Left lung (tissue), 4 donors: ENCODE measurements at regions not wholly inside any gene's neighbourhood (a gene's known extent, or its start where the extent isn't known, plus 50 kb on each side); places are given as distances from the start of the nearest gene placed in this dataset.

Source experiments
- ATAC-seq: fragments of 200-7000 bp; cut with Tn5 transposase; one replicate; pipeline ENCODE4 v1.9.1; 2020; ENCODE audit warnings: moderate library complexity
- DNase-seq, 4 donors: peaks; one replicate each; pipeline ENCODE4 v3.0.0-alpha.2; 2013 to 2020
- H3K27ac ChIP-seq, 2 donors: fragments of 200-600 bp; sonication (generic) in 1 of 2; one replicate each; pipeline versions ENCODE4 v1.5.0 to v1.8.0; 2020 to 2021
- H3K27me3 ChIP-seq, 2 donors: fragments of 200-600 bp; sonication (generic) in 1 of 2; one replicate each; pipeline versions ENCODE4 v1.5.0 to v1.8.0; 2020 to 2021
- H3K36me3 ChIP-seq, 2 donors: fragments of 200-600 bp; sonication (generic) in 1 of 2; one replicate each; pipeline versions ENCODE4 v1.5.0 to v1.8.0; 2020 to 2021
- H3K4me1 ChIP-seq, 2 donors: fragments of 200-600 bp; one replicate each; pipeline ENCODE4 v1.8.0; 2021
- H3K4me3 ChIP-seq, 2 donors: fragments of 200-600 bp; sonication (generic) in 1 of 2; one replicate each; pipeline versions ENCODE4 v1.5.0 to v1.8.0; 2020 to 2021; ENCODE audit warnings: mild to moderate bottlenecking in 1 of 2
- H3K9me3 ChIP-seq, 2 donors: fragments of 200-600 bp; sonication (generic) in 1 of 2; one replicate each; pipeline versions ENCODE4 v1.5.0 to v1.8.0; 2020 to 2021
- intact Hi-C, 2 donors: fragments of 100-400 bp; cut with DNase I; formaldehyde crosslinking; loops; one replicate each; pipeline versions ENCODE4 v1.11.2 to v1.14.2; 2022
- TF ChIP-seq, protein P1 (sequence below), 2 donors: fragments of 200-600 bp; sonication (generic) in 1 of 2; IDR thresholded peaks; one replicate each; pipeline versions ENCODE4 v1.5.0 to v1.8.0; 2021; ENCODE audit warnings: antibody characterized with exemption in 2 of 2
- donor health status: DM: no; HTN: yes; CAD: no.
- donor health status: DM: no; HTN: no; CAD: no.

DNA sequence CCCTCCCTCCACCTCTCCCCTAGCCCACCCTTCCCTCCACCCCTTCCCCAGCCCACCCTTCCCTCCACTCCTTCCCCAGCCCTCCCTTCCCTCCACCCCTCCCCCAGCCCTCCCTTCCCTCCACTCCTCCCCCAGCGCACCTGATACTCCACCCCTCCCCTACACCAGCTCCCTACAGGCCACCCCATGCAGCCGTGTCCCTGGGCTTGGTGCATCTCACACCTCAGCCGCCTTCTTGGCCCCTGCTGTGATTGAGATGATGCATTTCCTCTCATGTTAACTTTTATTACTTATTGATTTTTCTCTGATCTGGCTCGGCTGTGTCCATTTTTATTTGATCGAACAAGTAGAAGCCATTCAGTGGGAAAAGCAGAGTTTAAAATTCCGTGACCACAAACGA, 243.8 kb downstream of the MATN1 start:
- Histone ChIP-seq H3K4me1 (no peaks in the 10 kb centered on the region), H3K4me3 (no peak overlapping the region), H3K27ac (no peak overlapping the region), H3K36me3 (no peaks in the 10 kb centered on the region), H3K9me3 (peaks cover 0 to 34% of the 10 kb centered on the region in 2 donors), H3K27me3 (peaks cover 0 to 21% of the 10 kb centered on the region in 2 donors)
- no peak for DNase-seq
- intact Hi-C loops, result no loop called here
- TF ChIP-seq, protein P1, sequence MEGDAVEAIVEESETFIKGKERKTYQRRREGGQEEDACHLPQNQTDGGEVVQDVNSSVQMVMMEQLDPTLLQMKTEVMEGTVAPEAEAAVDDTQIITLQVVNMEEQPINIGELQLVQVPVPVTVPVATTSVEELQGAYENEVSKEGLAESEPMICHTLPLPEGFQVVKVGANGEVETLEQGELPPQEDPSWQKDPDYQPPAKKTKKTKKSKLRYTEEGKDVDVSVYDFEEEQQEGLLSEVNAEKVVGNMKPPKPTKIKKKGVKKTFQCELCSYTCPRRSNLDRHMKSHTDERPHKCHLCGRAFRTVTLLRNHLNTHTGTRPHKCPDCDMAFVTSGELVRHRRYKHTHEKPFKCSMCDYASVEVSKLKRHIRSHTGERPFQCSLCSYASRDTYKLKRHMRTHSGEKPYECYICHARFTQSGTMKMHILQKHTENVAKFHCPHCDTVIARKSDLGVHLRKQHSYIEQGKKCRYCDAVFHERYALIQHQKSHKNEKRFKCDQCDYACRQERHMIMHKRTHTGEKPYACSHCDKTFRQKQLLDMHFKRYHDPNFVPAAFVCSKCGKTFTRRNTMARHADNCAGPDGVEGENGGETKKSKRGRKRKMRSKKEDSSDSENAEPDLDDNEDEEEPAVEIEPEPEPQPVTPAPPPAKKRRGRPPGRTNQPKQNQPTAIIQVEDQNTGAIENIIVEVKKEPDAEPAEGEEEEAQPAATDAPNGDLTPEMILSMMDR (IDR thresholded peaks at IDR 0.05), result no peak
- no peak for ATAC-seq

DNA sequence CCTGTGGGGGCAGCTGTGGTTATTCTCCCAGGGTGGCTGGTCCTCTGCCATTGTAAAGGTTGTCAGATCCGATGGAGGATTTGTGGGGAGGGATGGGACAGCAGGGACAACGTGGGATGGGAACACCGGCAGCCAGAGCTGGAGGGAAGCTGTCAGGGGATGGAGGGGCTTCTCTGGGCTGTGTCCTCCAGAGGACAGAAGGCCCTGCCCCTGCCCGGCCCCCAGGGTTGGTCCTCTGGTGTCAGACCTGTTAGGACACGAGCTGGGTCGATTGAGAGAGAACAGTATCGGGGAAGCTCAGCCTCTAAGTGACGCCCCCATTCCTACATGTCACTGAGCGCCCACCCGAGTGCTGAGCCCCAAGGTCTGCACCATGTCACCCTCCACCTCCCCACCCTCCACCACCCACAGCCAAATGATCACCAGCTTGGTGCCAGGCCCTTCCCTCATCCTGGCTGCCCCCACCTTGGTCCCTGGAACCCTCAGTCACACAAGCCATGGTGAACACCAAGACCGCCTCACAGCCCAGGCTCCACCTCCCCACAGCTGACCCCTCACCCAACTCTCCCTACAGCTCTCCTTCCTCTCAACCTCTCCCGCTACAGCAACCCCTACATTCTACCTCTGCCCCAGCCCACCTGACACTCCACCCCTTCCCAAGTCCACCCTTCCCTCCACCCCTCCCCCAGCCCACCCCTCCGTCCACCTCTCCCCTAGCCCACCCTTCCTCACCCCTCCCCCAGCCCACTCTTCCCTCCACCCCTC, 244.4 kb downstream of the MATN1 start:
- H3K9me3 ChIP-seq, result peaks cover 0 to 34% of the 10 kb centered on the region in 2 donors
- H3K36me3 ChIP-seq, result no peaks in the 10 kb centered on the region
- ATAC-seq (no peak), DNase-seq (no peak)
- no peak overlapping the region for H3K4me3 ChIP-seq
- H3K4me1 ChIP-seq, result no peaks in the 10 kb centered on the region
- intact Hi-C loops, result no loop called here
- TF ChIP-seq, protein P1 (IDR thresholded peaks at IDR 0.05), result no peak
- no peak overlapping the region for H3K27ac ChIP-seq
- H3K27me3 ChIP-seq, result peaks cover 0 to 21% of the 10 kb centered on the region in 2 donors

DNA sequence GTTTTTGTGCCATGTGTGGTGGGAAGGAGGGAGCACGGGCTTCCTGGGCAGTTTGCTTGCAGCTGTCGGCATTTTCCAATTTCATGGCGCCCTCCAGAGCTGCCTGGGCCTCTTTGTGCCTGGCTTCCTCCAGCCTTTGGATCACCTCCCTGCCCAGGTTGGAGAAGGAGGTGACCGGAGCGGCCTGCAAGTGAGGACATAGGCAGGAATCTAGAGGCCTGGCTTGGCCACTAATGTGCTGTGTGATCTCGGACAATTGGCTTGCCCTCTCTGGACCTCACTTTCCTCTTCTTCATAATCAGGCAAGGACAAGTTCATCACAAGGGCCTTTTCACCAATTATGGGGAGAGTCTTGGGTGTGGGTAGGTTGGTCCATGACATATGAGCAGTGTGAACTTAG, 245.1 kb downstream of the MATN1 start:
- intact Hi-C loops, result no loop called here
- TF ChIP-seq, protein P1 (IDR thresholded peaks at IDR 0.05), result no peak
- no peak for DNase-seq

DNA sequence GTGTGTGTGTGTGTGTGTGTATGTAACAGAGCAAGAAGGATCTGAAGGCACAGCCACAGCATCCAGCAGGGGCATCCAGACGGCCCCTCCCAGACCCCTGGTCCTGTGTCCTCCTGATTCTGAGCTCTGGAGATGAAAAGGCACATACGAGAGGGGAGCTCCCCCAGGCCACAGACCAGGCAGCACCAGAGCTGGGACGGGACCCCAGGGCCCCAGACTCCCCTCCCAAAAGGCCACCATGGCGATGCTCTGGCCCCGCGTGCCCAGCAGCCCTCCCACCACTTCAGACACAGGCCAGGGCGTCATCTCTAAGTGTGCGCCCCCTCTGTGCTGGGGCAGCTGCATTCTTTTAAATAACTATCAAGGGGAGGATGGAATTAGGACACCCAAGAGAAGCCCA, 245.8 kb downstream of the MATN1 start:
- Histone ChIP-seq H3K36me3 (no peaks in the 10 kb centered on the region), H3K4me3 (no peak overlapping the region), H3K27me3 (peaks cover 0 to 9% of the 10 kb centered on the region in 2 donors), H3K9me3 (peaks cover 0 to 21% of the 10 kb centered on the region in 2 donors), H3K27ac (no peak overlapping the region), H3K4me1 (no peaks in the 10 kb centered on the region)
- ATAC-seq (no peak), DNase-seq (no peak)
- intact Hi-C loops, result no loop called here
- TF ChIP-seq, protein P1 (IDR thresholded peaks at IDR 0.05), result no peak

More for the DNA sequence above, 245.1 kb downstream of the MATN1 start:
- Histone ChIP-seq H3K27ac (no peak overlapping the region), H3K4me3 (no peak overlapping the region), H3K36me3 (no peaks in the 10 kb centered on the region), H3K4me1 (no peaks in the 10 kb centered on the region), H3K27me3 (peaks cover 0 to 14% of the 10 kb centered on the region in 2 donors), H3K9me3 (peaks cover 0 to 28% of the 10 kb centered on the region in 2 donors)
- no peak for ATAC-seq

DNA sequence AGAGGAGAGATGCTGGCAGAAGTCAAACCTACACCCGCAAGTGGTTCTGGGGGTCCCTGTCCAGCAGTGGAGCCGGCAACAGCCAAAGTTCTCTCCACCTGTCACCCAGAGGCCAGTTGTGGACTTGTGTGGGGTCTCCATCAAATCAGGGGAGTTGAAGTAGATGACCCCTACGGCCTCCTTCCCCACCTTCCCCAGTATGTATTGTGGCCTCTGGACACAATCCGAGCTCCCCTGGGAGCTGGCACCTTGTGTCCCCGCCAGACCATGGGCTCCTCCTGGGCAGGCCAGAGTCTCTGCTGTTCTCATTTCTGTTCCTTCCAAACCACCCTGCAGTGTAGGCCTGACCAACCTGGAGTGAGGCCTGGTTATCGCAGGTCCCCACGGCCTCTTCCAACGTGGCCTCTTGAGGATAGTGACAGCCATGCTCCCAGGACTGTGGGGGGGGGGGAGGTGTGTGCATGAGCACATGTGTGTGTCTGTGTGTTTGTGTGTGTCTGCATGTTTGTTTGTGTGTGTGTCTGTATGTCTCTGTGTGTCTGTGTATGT, 246.4 kb downstream of the MATN1 start:
- TF ChIP-seq, protein P1 (IDR thresholded peaks at IDR 0.05), result no peak
- no peak for DNase-seq
- Histone ChIP-seq H3K36me3 (no peaks in the 10 kb centered on the region), H3K4me3 (no peak overlapping the region), H3K27ac (no peak overlapping the region), H3K27me3 (peaks cover 0 to 9% of the 10 kb centered on the region in 2 donors), H3K4me1 (no peaks in the 10 kb centered on the region), H3K9me3 (peaks cover 0 to 15% of the 10 kb centered on the region in 2 donors)
- no peak for ATAC-seq
- intact Hi-C loops, result no loop called here
